ENCODE measurements at regions not wholly inside any gene's neighbourhood (a gene's known extent, or its start where the extent isn't known, plus 50 kb on each side); places are given as distances from the start of the nearest gene placed in this dataset.
"Not testable (repeated sequence)": the region's sequence is repeated elsewhere in the genome, so short reads cannot be mapped to it uniquely, and the experiment has no call there.

GRCh38 chr12:47367912-47368537, 288.3 kb upstream of the AMIGO2 start:
- DNase-seq, result no peak

GRCh38 chr12:47366579-47366978, 286.8 kb upstream of the AMIGO2 start:
- DNase-seq, result no peak

- no peak for DNase-seq
Measured at GRCh38 chr12:47366157-47366556, 286.4 kb upstream of the AMIGO2 start.

GRCh38 chr12:47365443-47366076, 285.8 kb upstream of the AMIGO2 start:
- DNase-seq, result not testable (repeated sequence)

- DNase-seq, result no peak
Measured at GRCh38 chr12:47364261-47364660, 284.5 kb upstream of the AMIGO2 start.

GRCh38 chr12:47362126-47362705, 282.5 kb upstream of the AMIGO2 start:
- no peak for DNase-seq

GRCh38 chr12:47361389-47362021, 281.7 kb upstream of the AMIGO2 start:
- DNase-seq, result no peak

GRCh38 chr12:47360771-47361388, 281.1 kb upstream of the AMIGO2 start:
- DNase-seq, result peak in 1 of 2 donors; percentile 88

- DNase-seq, result no peak
Measured at GRCh38 chr12:47360093-47360480, 280.3 kb upstream of the AMIGO2 start.

GRCh38 chr12:47359310-47360092, 279.7 kb upstream of the AMIGO2 start:
- no peak for DNase-seq

- DNase-seq, result not testable (repeated sequence)
Measured at GRCh38 chr12:47357006-47357405, 277.2 kb upstream of the AMIGO2 start.

GRCh38 chr12:47356129-47356700, 276.5 kb upstream of the AMIGO2 start:
- DNase-seq, result peak; percentile 17 to 86

GRCh38 chr12:47353508-47353907, 273.7 kb upstream of the AMIGO2 start:
- no peak for DNase-seq

GRCh38 chr12:47352067-47352466, 272.3 kb upstream of the AMIGO2 start:
- no peak for DNase-seq

GRCh38 chr12:47351526-47351925, 271.8 kb upstream of the AMIGO2 start:
- no peak for DNase-seq

GRCh38 chr12:47350062-47350408, 270.3 kb upstream of the AMIGO2 start:
- peak in 1 of 2 donors; percentile 6 for DNase-seq

GRCh38 chr12:47349137-47350061, 269.6 kb upstream of the AMIGO2 start:
- no peak for DNase-seq

GRCh38 chr12:47348206-47348605, 268.4 kb upstream of the AMIGO2 start:
- no peak for DNase-seq

GRCh38 chr12:47346251-47347019, 266.7 kb upstream of the AMIGO2 start:
- DNase-seq, result no peak

Data from bone marrow (tissue), 2 donors.